ENCODE measurements at regions not wholly inside any gene's neighbourhood (a gene's known extent, or its start where the extent isn't known, plus 50 kb on each side); places are given as distances from the start of the nearest gene placed in this dataset.
A peak's percentile ranks its signal among the peaks of the same experiment; 100 is the strongest.
"Not testable (repeated sequence)": the region's sequence is repeated elsewhere in the genome, so short reads cannot be mapped to it uniquely, and the experiment has no call there.

DNA sequence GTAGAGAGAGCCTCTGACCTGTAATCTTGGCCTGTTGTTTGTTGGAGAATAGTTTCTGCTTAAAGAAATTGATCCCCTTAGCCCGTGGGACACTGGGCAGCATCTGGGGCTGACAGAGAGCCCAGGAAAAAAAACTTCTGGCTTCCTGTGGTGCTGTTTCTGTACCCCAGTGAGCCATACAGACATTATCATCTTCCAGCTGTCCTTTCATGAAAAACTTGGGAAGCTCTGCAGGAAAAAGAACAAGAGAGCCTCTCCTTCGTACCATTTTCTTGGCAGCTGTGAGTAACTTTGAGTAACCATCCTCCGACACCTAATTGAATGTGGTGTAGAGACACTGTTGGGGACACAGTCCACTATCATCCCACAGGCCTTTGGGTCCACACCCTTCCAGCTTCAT, 333.0 kb downstream of the SHQ1 start:
- no peak for DNase-seq (ENCODE audit: extremely low spot score, insufficient read length, low read depth)
- no peak for FAIRE-seq

DNA sequence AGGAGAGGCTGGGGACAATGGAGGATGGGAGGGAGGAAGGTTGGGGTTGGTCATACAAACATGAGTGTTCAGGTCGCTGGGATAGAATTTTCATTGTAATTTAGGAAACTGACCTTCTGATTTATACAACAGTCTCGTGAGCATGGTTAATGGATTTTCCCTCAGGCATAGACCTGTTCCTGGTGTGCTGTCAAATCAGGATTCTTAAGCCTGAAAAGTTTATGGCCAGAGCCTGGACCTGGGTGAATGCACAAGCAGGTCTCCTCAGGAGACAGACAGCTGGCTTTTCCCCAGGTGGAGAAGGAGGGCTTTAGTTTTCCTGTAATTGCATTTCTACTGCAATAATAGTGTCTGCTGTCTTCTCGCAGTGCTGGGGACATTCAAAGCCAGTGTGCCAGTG, 338.0 kb downstream of the SHQ1 start:
- DNase-seq (ENCODE audit: extremely low spot score, insufficient read length, low read depth) (no peak), FAIRE-seq (no peak)

DNA sequence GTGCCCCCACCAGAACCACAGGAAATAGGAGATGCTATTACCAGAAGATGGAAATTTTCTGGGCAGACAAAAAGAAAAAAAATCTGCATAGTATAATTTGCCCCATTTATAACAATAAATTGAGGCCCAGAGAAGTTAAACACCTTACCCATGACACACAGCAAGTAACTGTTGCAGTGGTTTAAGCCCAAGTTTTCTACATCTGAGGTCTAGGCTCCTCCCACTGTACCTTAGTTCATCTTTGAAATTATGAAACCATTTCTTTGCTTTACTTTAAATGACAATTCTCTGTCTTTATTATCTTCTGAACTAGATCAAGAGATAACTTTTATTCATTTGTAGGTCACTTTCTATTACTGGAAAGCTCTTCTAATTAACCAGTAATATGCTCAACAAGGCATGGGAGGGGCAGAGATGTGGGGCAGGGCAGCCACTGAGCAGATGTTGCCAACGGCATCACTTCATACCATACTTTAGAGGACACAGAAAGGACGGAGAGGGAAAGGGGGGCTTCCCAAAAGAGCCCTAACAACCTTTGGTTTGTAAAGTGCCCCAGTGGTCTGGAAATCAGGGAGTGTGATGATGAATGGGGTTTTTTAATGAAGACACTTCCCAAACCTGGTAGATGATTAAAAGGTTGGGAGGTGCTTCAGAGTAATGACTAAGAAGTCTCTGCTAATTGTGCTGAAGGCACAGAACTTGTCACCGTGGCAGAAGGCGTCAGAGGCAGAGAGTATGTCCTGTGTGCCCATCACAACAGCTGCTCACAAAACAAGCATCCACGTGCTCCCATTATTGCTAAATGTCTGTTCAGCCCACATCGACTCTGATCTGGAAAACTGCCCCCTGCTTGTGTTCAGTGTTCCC, 342.5 kb downstream of the SHQ1 start:
- no peak for FAIRE-seq

DNA sequence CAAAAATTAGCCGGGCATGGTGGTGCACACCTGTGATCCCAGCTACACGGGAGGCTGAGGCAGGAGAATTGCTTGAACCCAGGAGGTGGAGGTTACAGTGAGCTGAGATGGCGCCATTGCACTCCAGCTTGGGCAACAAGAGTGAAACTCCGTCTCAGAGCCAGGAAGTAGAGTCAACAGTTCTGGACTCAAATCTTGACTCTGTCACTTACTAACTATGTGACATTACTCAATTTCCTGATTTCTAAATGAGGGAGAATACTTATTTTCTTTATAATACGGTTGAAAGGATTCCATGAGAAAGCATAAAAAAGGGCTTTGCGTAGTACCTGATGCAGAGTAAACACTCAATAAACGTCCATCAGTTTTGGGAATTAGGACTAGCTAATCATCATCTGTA, 350.7 kb downstream of the SHQ1 start:
- not testable (repeated sequence) for FAIRE-seq; DNase-seq (ENCODE audit: extremely low spot score, insufficient read length, low read depth)

More for the DNA sequence above, 342.5 kb downstream of the SHQ1 start:
- DNase-seq (ENCODE audit: extremely low spot score, insufficient read length, low read depth), result no peak

DNA sequence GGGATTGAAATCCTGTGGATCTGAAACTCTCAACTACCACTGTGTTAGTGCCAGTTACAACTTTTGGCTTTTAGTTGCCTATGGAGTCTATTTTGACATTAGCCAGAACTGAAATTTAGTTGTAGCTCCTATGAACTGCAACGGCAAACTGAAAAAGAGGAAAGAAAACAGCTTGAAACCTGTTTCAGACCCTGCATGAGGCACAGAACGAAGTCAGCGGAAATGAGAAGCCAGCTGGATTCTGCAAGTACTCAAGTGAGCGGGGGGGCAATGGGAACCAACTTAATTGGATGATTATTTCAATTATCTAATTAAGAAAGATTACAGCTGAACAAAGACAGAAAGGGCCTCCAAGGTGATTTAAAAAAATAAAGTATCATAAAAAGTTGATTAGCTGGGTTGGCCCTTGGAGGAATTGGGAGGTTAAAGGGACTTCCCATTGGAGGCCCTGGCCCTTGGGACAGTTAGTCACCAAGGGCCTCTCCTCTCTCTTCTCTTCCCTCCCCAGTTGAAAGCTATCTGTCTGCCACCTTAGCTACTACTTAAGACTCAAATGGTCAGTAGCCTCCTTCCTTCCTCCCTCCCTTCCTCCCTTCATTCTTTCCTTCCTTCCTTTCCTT, 352.1 kb downstream of the SHQ1 start:
- FAIRE-seq, result no peak
- DNase-seq (ENCODE audit: extremely low spot score, insufficient read length, low read depth), result no peak

DNA sequence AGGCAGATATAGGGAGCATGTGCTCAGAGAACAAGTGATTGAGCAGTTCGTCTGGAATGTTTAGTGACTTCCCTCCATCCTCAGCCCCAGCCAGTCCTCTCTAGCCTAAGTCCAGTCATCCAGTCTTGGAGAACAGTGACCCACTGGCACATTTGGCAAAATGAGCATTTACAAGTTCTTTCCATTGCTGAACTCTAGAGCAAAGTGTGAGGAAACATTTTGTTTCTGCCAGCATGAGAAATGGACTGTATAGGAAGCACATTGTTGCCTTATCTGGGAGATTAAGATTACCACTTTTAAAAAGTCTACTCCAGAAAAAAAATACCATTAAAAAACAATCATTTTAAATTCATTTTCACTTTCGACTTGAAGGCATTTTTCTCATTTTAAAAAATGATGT, 353.6 kb downstream of the SHQ1 start:
- FAIRE-seq (no peak), DNase-seq (ENCODE audit: extremely low spot score, insufficient read length, low read depth) (no peak)

DNA sequence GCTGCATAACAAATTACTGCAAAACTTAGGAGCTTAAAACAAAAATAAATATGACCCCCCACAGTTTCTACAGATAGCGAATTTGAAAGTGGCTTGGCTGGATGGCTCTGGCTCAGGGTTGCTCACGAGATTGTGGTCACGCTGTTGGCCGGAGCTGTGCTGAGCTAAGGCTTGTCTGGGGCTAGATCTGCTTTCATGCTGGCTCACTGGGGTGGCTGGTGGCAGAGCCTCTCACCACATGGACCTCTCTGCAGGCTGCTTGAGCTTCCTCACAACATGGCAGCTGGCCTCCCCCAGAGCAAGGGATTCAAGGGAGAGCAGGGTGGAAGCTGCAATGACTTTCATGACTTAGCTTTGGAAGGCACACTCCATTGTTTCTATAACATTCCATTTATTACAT, 354.1 kb downstream of the SHQ1 start:
- DNase-seq (ENCODE audit: extremely low spot score, insufficient read length, low read depth), result no peak
- no peak for FAIRE-seq

DNA sequence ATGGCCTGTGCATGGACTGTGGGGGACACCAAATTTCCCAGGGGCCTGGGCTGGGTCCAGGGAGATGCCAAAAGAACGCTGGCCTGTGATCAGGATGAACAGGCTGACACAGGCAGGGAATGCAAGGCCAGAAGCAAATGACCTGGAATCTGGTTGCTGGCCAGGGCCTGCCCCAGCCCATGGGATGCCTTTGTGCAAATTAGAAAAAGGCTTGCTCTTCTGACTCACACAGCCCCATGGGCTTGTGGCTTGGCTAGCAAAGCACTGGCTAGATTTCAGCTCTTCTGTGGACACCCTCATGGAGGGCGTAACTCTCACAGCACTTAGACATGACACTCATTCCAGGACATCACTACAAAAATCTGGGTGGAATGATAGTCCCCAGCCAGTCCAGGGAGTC, 356.0 kb downstream of the SHQ1 start:
- DNase-seq (ENCODE audit: extremely low spot score, insufficient read length, low read depth), result no peak
- no peak for FAIRE-seq

DNA sequence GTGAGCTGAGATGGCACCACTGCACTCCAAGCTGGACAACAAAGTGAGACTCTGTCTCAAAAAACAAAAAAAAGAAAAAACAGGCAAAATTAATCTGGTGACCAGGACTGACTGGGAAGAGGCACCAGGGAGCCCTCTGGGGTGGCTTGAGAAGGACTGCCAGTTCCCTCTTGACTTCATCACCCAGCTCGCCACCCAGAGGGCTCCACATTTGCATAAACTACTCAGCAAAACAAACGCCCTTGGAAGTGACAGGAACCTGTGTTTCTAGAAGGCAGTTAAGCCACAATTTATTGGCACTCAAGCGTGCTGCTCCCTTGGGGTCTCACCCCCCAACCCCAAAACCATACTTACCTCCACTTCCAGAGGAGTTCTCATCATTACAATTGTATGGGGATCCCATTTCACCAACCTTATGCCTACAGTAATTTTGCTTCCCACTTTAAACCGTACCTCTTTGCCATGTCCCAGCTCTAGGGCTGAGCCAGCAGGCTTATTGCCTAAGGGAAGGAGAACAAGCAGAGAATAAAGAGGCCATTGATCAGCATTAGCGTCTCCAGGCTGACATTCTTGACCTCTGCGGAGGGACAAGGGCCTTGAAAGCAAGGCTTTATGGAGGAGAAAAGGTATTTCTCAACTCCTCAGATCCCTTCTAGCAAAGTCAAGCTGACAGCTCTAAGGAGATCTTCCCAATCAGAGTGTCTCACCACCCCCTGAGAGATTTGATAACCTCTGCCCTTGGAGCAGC, 357.4 kb downstream of the SHQ1 start:
- FAIRE-seq, result no peak
- DNase-seq (ENCODE audit: extremely low spot score, insufficient read length, low read depth), result no peak

DNA sequence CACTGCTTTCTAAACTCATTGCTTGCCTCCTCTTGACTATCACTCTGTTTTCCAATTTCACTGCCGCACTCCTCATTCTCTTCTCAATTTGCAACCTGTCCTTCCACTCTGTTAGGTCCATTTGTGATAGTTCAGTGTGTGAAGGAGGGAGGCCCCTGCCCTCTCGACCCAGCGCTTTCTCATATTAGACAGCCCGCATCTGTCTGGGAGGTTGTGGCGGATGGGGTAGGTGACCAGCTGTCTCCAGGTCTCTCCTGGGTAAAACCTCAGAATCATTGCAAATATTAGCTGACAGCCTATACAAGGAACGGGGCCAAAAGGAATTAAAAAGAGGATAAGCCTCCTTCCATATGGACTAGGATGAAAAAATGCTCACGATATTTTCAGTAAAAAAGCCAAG, 358.3 kb downstream of the SHQ1 start:
- DNase-seq (ENCODE audit: extremely low spot score, insufficient read length, low read depth) (no peak), FAIRE-seq (no peak)

DNA sequence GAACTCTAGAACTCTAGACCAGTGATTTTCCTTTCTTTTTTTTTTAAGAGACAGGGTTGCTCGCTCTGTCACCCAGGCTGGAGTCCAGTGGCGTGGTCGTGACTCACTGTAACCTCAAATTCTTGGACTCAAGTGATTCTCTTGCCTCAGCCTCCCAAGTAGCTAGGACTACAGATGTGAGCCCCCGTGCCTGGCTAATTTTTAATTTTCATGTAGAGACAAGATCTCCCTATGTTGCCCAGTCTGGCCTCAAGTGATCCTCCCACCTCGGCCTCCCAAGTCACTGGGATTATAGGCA, 359.6 kb downstream of the SHQ1 start:
- no peak for DNase-seq (ENCODE audit: extremely low spot score, insufficient read length, low read depth)
- FAIRE-seq, result no peak

DNA sequence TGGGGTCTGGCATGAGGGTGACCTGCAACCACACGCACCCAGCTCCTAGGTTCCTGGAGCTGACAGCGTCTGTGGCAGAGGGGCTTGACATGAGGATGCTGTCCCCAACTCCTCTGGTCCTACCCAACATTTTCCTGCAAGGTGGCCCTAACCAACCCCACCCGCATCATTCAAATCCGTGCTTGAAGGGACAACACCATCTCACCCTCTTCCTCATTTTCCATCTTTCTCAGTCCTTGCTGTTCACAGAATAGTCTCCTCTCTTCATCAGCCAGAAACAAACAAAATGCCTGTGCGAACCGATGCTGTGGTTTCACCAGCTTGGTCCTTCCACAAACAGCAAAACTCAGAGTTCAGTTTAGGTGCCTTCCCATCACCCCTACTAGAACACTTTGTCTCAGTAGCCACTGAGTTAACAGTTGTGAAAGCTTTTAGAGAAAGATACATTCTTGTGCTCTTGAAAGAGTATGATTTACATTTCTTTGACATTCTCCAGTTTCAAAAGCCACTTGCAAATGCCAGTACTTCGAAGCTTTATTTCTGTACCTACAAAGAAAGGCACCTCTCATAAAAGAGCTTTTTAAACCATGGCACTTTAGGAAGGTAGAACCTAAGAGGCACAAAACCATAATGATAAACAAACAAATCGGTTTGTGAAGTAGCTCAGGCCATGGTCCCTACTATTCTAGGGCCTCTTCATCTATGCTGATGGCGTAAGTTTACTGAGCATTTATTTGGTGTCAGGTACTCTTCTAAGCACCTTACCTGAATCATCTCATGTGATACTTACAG, 360.1 kb downstream of the SHQ1 start:
- DNase-seq (ENCODE audit: extremely low spot score, insufficient read length, low read depth) (no peak), FAIRE-seq (no peak)

DNA sequence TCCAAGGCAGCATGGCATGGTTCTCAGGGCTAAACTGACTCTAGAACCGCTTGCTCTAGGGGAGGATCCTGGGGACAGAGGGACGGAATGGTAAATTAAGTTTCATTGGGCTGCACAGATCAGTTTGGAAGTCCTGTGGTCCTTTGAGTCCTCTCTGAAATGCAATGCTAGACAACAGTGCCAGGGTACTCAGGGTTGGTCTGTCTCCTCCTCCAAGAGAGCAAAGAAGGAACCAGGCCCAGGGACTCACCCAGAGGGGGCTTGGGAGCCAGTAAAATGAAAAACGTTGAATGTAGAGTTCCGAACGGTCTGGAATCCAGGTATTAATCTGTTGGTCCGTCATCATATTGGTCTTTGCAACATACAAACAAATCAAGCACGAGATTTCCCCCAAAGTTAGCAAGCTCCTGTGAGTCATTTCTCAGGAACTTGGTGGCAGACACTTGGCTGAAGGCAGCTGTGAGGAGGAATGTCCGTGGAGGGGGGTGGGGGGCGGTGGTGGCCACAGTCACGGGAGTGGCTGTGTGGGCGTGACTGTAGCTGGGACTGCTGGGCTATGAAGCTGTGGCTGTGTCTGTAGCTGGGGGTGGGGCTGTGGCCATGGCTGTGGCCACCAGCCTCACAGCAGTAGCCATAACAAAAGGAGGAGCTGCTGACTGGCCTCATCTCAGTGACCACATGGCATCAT, 361.0 kb downstream of the SHQ1 start:
- FAIRE-seq, result no peak
- DNase-seq (ENCODE audit: extremely low spot score, insufficient read length, low read depth), result no peak

DNA sequence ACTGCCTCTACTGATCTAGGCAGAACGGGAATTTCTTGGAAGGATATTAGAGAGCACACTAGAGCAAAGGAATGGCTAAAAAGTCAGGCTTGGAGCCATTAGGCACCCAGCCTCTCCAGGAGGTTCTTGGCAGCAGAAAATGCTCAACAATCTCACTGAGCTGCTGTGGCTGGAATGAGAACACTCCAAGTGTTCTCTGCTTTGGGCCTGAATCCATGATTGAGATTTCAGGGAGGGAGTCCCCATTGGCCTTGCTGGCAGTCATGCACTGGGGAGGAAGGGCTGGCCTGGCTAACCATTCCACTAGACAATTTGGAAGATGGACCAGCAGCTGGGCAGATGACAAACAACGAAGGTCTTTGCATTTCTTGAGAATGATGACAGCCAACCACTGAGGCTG, 362.6 kb downstream of the SHQ1 start:
- peak; percentile 29 for FAIRE-seq
- DNase-seq (ENCODE audit: extremely low spot score, insufficient read length, low read depth), result no peak

DNA sequence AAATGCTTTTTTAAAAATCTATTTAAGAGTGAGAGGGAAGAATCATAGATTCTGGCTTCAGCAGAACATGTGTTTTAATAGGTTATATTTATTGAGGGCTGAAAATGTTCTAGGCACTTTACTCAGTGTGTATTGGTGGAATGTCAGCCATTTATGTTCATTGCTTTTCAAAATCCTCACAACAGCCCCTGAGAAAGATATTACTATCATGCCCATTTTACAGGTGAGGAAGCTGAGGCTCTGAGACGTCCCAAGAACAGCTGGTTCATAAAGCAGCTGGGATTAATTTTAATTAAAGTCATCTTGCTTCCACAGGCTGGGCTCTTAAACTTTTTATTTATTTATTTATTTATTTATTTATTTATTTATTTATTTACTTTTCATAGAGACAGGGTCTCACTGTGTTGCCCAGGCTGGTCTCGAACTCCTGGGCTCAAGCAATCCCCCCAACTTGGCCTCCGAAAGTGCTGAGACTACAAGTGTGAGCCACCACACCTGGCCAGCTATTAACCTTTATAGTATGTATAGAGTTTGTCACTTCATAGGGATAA, 364.6 kb downstream of the SHQ1 start:
- DNase-seq (ENCODE audit: extremely low spot score, insufficient read length, low read depth), result no peak
- no peak for FAIRE-seq

DNA sequence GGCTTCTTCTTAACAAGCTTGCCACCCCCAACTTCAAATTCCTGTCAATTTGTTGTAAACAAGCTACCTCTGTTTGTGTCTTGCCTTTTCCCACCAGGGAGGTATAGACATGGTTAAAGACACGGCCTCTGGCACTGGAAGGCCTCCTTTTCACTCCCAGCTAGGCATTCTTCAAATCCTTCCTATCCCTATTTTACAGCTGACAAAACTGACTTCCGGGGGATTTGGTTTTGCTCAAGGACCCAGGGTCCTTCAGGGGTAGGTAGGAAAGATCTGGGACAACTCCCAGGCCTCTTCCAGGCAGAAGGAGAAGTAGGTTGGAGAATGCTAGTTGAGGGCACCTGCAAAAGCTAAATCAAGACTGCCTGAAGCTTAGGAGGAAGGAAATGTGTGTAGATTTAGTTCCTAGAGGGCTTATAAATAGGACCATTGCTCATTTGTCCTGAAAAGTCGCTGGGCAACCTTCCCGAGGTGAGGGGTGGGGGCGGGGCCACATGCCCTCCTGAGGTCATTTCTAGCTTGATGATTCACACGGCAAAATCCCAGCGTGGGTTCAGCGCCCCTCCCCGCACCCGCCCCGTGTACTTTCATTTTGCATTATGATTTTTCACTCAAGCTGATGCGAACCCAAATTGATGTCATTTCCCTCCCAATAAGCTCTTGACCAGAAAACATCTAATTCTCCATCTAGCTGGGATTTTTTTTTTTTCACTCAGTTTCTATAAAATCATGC, 365.5 kb downstream of the SHQ1 start:
- FAIRE-seq (peak; percentile 83), DNase-seq (ENCODE audit: extremely low spot score, insufficient read length, low read depth) (peak; percentile 14)

DNA sequence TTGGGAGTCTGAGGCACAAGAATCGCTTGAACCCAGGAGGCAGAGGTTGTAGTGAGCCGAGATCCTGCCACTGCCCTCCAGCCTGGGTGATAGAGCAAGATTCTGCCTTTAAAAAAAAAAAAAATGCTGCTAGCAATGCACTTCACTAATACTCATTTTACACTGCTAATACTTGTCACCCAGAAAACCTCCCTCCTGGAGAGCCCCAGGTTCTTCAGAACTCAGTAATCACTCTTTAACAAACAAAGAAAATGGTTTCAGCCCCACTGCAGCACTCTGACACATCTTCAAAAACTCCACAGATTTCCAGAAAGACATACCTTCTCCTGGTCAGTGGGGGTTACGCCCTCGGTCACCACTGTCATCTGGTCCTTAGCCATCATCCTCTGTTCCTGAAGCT, 366.7 kb downstream of the SHQ1 start:
- FAIRE-seq (no peak), DNase-seq (ENCODE audit: extremely low spot score, insufficient read length, low read depth) (no peak)

DNA sequence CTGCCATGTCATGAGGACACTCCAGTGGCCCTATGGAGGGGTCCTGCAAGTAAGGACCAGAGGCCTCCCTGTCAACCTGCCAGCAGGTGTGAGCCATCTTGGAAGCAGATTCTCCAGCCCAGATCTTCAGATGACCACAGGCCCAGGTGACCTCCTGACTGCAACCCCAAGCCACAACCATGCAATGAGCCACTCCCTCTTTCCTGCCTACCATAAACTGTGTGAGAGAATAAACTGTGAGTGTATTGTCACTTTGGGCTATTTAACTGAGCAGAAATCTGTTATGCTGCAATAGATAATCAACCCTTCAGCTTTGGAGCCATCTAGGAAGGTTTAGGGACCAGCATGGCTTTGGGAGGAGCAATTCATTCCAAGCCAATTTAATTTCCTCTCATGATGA, 367.9 kb downstream of the SHQ1 start:
- DNase-seq (ENCODE audit: extremely low spot score, insufficient read length, low read depth), result no peak

DNA sequence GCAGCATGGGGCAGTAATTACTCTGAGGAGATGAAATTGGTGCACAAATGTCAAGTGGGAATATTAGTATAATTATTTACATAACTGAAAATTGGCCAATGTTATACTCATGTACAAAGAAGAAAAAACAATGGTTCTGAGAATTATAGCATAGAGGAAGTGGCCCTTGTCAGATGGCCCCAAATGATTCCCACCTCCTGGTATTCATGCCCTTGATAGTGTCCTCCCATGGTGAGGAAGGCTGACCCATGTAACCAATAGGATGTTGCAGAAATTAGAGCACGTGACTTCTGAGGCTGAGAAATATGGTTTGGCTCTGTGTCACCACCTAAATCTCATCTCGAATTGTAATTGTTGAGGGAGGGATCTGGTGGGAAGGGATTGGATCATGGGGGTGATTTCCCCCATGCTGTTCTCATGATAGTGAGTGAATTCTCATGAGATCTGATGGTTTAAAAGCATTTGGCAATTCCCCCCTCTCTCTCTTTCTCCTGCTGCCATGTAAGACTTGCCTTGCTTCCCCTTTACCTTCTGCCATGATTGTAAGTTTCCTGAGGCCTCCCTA, 368.5 kb downstream of the SHQ1 start:
- FAIRE-seq (no peak), DNase-seq (ENCODE audit: extremely low spot score, insufficient read length, low read depth) (no peak)

More for the DNA sequence above, 367.9 kb downstream of the SHQ1 start:
- no peak for FAIRE-seq

Data from GM18507 (cell line).